Right lobe of liver (tissue), 4 donors: ENCODE measurements at regions not wholly inside any gene's neighbourhood (a gene's known extent, or its start where the extent isn't known, plus 50 kb on each side); places are given as distances from the start of the nearest gene placed in this dataset.

Experiments
- CTCF ChIP-seq, 4 donors: fragments of 200-600 bp in 3 of 4; fragments of 450-650 bp in 1 of 4; IDR thresholded peaks; one replicate each; pipeline versions ENCODE4 v1.5.1 to v1.8.0; 2016 to 2022; ENCODE audit warnings: antibody characterized with exemption in 4 of 4, mild to moderate bottlenecking in 2 of 4
- POLR2A ChIP-seq: fragments of 450-650 bp; IDR thresholded peaks from one replicate; pipeline ENCODE4 v1.6.1; 2017; ENCODE audit warnings: antibody characterized with exemption, mild to moderate bottlenecking
- donor health status: DM: no; HTN: no; CAD: no.
- donor health status: DM: no; HTN: no; CAD: no.
- donor health status: DM: no; HTN: yes; CAD: no.

- no peak for TF ChIP-seq POLR2A
- no peak for TF ChIP-seq CTCF (IDR thresholded peaks at IDR 0.05)
Measured at GRCh38 chr4:176968094-176968493, 175.4 kb upstream of the VEGFC start.
